ENCODE measurements at regions not wholly inside any gene's neighbourhood (a gene's known extent, or its start where the extent isn't known, plus 50 kb on each side); places are given as distances from the start of the nearest gene placed in this dataset.

- TF ChIP-seq EGR1 (IDR thresholded peaks at IDR 0.05) (no peak), MAX (IDR thresholded peaks at IDR 0.05) (no peak), RAD21 (IDR thresholded peaks at IDR 0.05; ENCODE audit: low read depth) (no peak), ZBTB7A (IDR thresholded peaks at IDR 0.05; ENCODE audit: low read depth) (no peak), EP300 (IDR thresholded peaks at IDR 0.05; ENCODE audit: borderline replicate concordance) (no peak), FOXM1 (IDR thresholded peaks at IDR 0.05; ENCODE audit: borderline replicate concordance, low read depth) (no peak), YY1 (IDR thresholded peaks at IDR 0.05; ENCODE audit: low read depth) (no peak), CEBPB (IDR thresholded peaks at IDR 0.05) (no peak), TAF1 (IDR thresholded peaks at IDR 0.05; ENCODE audit: low read depth) (no peak)
Measured at GRCh38 chr6:6742535-6742934, 154.0 kb downstream of the LY86 start.

Measured in Ishikawa (cell line).